Activated CD4-positive, alpha-beta T cell treated with anti-CD3 and anti-CD28 coated beads, Interleukin-2, amount 50 U/mL, for 24 hours (primary cell): ENCODE measurements at regions not wholly inside any gene's neighbourhood (a gene's known extent, or its start where the extent isn't known, plus 50 kb on each side); places are given as distances from the start of the nearest gene placed in this dataset.
"Not testable (repeated sequence)": the region's sequence is repeated elsewhere in the genome, so short reads cannot be mapped to it uniquely, and the experiment has no call there.

Experiments used
- DNase-seq, 2 donors: peaks; one replicate each; pipeline ENCODE4 v3.0.0-alpha.2; 2020; ENCODE audit warnings: low read depth in 1 of 2, low spot score in 1 of 2

DNA sequence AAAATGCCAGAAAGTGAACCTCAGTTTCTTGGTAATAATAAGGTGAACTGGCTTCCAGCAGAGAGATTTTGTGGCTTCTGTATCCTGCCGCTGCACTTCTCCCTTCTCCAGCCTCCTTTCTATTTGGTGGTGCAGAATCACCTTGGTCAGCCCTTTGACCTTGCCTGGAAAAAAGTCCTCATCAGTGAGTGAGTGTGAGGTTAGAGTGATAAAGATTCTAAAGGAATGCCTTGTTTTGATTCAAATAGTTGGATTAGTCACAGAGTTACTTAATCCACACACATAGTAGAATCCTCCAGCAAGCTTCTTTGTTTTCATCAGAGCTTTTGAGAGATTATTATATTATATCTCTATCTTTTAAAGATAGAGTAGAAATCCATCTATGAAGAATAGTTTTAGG lies 140.9 kb downstream of the KCNRG start:
- no peak for DNase-seq

- no peak for DNase-seq
These were observed 141.4 kb downstream of the KCNRG start for GRCh38 chr13:50156561-50157127.

GRCh38 chr13:50158385-50159165 lies 143.3 kb downstream of the KCNRG start:
- DNase-seq, result no peak

GRCh38 chr13:50159607-50160006 lies 144.4 kb downstream of the KCNRG start:
- no peak for DNase-seq

GRCh38 chr13:50161052-50161451 lies 145.8 kb downstream of the KCNRG start:
- DNase-seq, result no peak

DNA sequence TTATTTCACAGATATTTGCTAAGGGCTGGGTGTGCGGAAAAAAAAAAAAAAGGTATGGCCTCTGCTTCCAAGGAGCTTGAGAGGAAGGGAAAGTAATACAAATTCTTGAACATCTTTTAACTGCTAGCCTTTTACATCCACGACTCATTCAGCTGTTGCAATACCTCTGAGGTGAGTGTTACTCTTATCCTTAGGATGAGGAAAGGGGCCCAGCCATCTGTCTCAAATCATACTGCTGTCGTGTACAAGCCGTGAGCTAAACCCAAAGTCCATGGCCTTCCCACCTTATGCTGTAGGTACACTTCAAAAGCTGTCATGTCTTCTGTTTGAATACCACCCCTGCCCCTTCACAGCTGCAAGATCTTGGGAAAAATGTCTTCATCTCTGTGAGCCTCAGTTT lies 146.8 kb downstream of the KCNRG start:
- no peak for DNase-seq

DNA sequence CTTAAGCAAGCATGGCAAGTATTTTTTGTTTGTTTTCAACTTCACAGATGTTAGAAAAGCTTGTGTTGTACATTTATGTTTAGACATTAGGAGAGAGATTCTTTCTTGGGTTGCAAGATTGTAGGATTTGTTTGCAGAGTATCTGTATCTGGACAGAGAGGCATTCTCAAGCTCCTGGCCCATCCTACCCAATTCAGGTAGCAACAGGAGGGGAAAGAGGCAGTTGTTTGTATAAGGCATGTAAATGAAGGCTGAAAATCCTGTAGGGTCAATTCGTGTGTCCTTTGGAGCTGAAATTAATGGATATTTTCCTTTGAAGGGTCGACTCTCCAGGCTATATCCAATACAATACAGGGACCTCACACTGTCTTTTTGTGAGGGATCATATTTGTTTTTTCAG lies 147.3 kb downstream of the KCNRG start:
- no peak for DNase-seq

DNA sequence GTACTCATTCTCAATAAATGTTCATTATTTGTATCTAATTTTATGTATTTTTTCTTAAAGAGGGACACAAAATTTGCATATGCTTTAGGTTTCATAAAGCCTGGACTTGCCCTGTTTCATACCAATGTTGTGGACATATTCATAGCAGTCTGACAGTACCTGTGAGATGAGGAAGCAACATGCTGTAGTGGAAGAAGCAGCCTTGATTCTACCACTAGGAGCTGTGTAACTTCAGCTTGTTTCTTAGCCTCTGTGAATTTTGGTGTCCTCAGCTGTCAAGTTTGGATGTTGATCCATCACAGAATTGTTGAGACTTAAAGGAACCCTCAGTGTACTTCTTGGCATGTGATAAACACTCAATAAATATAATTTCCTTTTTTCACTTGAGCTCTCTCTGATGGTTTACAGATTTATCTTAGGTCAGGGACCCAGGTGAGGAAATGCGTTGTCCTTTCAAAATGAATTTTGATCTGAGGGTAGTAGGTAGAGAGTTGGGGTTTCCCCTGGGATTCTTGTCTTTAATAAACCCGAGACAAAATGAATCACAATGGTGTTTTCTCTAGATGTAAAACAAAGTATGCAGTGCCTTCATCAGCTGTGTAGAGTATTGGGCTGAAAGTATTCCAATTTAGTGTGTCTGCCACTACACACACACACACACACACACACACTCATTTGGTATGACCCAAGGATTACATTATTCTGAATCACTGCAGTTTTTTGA lies 152.1 kb downstream of the KCNRG start:
- peak in 1 of 2 donors; percentile 7 for DNase-seq

GRCh38 chr13:50167967-50168366 lies 152.7 kb downstream of the KCNRG start:
- no peak for DNase-seq

GRCh38 chr13:50168786-50169185 lies 153.5 kb downstream of the KCNRG start:
- DNase-seq, result no peak

DNA sequence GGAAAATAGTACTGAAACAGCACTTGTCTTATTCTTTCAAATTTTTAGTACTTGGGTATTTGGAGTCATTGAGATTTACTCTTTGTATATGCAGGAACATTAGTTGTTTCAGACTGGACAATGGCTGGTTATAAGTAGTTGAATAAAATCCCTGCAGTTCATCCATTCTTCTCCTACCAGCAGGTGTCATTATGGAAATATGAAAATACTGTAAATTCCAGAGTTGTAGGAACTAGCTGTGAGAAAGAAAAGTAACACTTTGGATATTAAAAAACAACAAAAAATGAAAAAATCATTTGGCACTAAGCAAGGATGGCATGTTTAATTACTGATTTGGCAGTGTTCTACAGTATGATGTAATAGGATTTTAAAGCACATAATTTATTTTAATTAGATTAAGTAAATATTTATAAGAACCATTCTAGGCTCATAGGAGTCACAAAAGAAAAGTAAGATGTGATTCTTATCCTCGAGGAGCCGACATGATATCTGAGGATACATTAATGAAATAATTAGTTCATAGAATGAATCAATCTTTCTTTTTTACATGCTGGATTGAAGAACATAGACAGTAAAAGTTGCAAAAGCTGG lies 155.3 kb downstream of the KCNRG start:
- no peak for DNase-seq

DNA sequence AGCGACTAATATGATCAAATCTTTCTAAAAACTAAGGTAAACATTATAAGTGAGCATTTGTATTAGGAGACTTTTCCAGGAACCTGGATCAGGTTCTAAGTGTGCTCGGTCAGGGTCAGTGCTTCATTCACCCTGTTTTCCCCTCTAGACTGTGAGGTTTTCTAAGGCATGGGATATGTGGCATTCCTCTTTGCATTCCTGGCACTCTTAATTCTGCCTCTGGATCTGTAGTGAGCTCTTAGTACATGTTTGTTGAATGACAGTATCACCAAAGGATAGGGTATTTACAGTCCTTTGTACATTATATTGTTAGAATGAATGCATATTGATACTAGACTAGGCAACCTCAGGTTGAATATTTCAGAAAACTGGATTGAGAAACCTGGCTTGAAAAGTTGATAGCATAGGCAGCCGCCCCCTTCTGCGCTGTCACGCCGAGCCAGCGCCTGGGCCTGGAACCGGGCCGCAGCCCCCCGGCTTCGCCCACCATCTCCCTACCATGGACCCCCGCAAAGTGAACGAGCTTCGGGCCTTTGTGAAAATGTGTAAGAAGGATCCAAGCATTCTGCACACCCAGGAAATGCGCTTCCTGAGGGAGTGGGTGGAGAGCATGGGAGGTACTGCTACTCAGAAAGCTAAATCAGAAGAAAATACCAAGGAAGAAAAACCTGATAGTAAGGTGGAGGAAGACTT lies 156.5 kb downstream of the KCNRG start:
- no peak for DNase-seq

GRCh38 chr13:50173045-50173444 lies 157.8 kb downstream of the KCNRG start:
- DNase-seq, result not testable (repeated sequence)

- DNase-seq, result no peak
These were observed 159.4 kb downstream of the KCNRG start for GRCh38 chr13:50174630-50175029.

DNA sequence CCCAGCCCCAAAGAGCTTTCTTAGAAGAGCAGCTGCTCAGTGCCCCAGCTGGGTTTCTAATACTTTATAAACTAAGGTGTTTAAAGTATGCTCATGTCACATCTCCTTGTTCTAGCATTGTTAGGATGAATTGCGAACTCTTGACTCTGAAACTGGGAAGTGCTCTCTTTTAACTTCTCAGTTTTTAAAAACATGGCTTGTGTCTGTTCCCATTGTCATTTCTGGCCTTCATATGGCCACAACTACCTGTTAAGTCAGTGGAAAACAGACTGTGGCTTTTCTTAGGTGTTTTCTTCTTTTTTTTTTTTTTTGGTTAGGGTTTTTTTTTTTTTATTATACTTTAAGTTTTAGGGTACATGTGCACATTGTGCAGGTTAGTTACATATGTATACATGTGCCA lies 164.7 kb downstream of the KCNRG start:
- no peak for DNase-seq

DNA sequence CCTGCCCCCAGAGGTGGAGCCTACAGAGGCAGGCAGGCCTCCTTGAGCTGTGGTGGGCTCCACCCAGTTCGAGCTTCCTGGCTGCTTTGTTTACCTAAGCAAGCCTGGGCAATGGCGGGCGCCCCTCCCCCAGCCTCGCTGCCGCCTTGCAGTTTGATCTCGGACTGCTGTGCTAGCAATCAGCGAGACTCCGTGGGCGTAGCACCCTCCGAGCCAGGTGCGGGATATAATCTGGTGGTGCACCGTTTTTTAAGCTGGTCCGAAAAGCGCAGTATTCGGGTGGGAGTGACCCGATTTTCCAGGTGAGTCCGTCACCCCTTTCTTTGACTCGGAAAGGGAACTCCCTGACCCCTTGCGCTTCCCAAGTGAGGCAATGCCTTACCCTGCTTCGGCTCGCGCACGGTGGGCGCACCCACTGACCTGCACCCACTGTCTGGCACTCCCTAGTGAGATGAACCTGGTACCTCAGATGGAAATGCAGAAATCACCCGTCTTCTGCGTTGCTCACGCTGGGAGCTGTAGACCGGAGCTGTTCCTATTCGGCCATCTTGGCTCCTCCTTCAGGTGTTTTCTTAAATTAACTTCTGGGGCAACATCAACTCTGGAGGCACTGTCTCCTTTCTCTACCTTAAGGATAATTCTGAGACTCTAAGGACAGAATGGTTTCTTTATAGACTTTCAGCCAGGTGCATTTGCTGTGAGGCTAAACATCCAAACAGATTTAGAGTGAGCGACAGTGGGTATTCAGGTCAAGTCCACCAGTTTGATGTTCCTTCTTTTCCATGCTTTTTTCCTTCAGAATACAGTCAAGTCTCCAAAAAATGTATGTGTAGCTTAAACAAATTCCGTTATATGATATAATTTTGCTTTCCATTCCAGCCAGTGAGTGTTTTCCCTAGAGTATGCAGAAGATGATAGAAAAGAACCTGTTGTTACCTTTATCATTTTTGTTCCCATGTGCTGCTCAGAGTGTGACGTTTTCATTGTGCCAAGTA lies 170.8 kb downstream of the KCNRG start:
- not testable (repeated sequence) for DNase-seq

- DNase-seq, result no peak
These were observed 172.2 kb downstream of the KCNRG start for GRCh38 chr13:50187352-50188029.

DNA sequence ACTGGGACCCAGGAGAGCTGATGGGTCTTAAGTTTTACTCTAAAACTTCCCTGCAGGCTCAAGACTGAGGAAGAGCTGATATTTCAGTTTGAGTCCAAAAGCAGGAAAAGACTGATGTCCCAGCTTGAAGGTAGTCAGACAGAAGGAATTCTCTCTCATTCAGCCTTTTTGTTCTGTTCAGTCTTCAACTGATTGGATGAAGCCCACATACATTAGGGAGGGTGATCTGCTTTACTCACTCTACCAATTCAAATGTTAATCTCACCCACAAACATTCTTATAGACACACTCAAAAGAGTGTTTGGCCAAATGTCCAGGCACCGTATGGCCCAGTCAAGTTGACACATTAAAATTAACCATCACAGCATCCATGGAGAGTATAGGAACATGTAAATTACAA lies 173.5 kb downstream of the KCNRG start:
- no peak for DNase-seq

DNA sequence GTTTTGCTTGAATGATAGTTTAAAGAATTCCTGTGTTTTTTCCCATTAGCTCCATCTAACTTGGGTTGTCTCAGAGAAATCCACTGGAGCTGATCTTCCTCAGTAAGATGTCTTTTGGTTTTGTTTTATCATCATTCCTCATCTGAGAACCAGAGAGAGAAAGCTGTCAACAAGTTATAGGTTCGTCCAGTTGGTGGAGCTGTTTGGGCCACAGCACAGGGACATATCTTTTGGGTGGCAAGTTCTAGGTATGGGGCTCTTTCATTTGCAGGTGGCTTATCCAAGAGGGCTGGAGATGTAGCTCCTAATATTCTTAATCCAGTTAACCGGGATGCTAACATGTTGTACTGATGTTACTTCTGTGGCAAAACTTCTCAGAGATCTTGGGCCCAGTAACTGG lies 174.2 kb downstream of the KCNRG start:
- DNase-seq, result no peak

DNA sequence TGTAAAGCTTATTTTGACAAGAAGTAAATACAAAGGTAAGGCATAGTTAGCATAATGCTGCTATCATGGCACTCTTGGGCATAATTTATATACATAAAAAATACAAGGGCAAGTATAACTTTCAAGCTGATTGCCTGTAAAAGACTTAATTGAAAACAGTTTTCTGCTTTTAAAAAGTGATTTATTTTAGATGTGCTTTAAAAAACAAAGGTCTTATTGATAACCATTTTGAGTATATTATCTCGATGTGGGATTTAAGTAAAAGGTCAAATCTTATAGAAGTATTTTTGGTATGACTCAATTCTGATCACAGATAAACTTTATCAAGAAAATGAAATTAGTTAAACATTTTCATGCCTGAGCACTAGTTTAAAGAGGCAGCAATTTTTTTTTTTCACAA lies 175.8 kb downstream of the KCNRG start:
- no peak for DNase-seq
